AG04450 (cell line): ENCODE measurements at regions not wholly inside any gene's neighbourhood (a gene's known extent, or its start where the extent isn't known, plus 50 kb on each side); places are given as distances from the start of the nearest gene placed in this dataset.

Experiments
- CTCF ChIA-PET: fragments of 300-600, 350-600 bp; formaldehyde crosslinking; extraction: SDS; loops from one replicate; lab custom pipeline; 2022; ENCODE audit warnings: antibody characterized with exemption, inconsistent platforms; lab: Charles Lee
- POLR2A ChIA-PET: fragments of 350-600 bp; formaldehyde crosslinking; extraction: SDS; loops from one replicate; lab custom pipeline; 2021; ENCODE audit warnings: antibody characterized with exemption, inconsistent platforms; lab: Yijun Ruan, JAX
- DNase-seq: peaks from one replicate; pipeline ENCODE4 v3.0.0-alpha.2; 2011; ENCODE audit warnings: low read depth, low spot score
- H3K27ac ChIP-seq: one replicate; pipeline ENCODE4 v1.5.1; 2012; ENCODE audit warnings: low read depth, low read length, control low read depth
- H3K27me3 ChIP-seq: one replicate; pipeline ENCODE4 v1.6.0; 2012; ENCODE audit warnings: low read length; ENCODE audit not compliant: control insufficient read depth, insufficient read depth
- H3K4me3 ChIP-seq: 2 replicates; pipeline ENCODE4 v1.5.1; 2011; ENCODE audit warnings: mild to moderate bottlenecking, low read depth, low read length, control low read depth
- H3K9me3 ChIP-seq: 2 replicates; pipeline ENCODE4 v1.5.1; 2012; ENCODE audit warnings: low read length; ENCODE audit not compliant: control insufficient read depth, insufficient read depth
- TF ChIP-seq, protein P1 (sequence below): IDR thresholded peaks from 2 replicates; pipeline ENCODE4 v1.5.1; 2011; ENCODE audit warnings: low read depth, low read length, control low read depth, inconsistent platforms

DNA sequence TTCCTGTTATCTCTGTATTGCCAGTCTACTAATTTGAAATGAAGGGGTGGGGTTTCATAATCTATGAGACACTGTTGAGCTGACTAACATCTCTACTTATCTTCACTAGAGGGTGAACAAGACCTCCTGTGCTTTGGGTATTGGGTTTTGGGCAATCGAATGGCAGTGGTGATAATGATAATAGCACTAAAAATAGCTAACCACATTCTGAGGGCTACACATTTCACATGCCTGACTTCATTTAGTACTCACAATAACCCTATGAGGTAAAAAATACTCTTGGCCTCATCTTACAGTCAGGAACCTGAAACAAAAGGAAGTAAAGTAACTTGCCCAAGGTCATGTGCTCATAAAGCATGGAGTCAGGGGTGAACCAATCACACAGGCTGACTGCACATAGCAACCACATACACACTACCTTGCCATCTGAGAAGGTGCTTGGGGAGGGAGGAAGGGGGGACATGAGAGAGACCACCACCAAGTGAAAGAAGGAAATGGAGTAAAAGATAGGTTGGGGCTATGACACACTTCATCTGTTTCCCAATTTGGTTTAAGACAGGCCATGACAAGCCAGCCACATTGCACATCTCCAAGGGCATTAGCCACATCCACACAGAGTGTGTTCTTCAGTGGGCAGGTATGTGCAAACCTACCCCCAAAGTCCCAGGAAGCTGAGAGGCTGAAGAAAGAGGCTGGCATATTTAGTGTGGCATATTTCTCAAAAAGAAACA, 387.6 kb upstream of the DDI1 start:
- Histone ChIP-seq H3K4me3 (no peak overlapping the region), H3K9me3 (peaks cover 15% of the 10 kb centered on the region), H3K27ac (no peak overlapping the region), H3K27me3 (no peaks in the 10 kb centered on the region)
- no peak for DNase-seq
- ChIA-PET CTCF (no interaction called here), POLR2A (no interaction called here)
- TF ChIP-seq, protein P1, sequence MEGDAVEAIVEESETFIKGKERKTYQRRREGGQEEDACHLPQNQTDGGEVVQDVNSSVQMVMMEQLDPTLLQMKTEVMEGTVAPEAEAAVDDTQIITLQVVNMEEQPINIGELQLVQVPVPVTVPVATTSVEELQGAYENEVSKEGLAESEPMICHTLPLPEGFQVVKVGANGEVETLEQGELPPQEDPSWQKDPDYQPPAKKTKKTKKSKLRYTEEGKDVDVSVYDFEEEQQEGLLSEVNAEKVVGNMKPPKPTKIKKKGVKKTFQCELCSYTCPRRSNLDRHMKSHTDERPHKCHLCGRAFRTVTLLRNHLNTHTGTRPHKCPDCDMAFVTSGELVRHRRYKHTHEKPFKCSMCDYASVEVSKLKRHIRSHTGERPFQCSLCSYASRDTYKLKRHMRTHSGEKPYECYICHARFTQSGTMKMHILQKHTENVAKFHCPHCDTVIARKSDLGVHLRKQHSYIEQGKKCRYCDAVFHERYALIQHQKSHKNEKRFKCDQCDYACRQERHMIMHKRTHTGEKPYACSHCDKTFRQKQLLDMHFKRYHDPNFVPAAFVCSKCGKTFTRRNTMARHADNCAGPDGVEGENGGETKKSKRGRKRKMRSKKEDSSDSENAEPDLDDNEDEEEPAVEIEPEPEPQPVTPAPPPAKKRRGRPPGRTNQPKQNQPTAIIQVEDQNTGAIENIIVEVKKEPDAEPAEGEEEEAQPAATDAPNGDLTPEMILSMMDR = no peak

DNA sequence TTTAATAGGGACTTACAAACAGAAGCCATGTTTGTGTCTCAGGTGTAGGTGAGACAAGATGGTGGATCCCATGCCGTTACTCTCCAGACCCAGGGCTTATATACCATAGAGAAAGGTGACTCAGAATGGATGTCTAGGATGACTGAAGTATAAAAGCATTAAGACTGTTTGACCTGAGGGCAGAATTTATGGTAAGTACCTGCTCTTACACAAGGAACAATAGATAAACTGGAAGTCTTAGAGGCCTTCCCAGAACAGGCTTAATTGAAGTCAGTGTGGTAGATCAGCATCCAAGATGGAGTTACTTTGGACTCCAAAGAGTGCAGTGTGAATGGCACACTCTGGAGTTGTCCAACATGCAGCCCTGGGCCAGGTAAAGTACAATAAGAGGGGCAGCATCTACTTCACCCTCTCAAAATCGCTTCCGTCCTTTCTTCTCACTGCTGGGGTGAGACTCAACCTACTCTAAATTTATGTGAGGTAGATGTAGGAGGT, 387.0 kb upstream of the DDI1 start:
- ChIA-PET POLR2A (no interaction called here), CTCF (no interaction called here)
- Histone ChIP-seq H3K9me3 (peaks cover 15% of the 10 kb centered on the region), H3K27ac (no peak overlapping the region), H3K27me3 (no peaks in the 10 kb centered on the region), H3K4me3 (no peak overlapping the region)
- DNase-seq = no peak
- TF ChIP-seq, protein P1 = no peak

DNA sequence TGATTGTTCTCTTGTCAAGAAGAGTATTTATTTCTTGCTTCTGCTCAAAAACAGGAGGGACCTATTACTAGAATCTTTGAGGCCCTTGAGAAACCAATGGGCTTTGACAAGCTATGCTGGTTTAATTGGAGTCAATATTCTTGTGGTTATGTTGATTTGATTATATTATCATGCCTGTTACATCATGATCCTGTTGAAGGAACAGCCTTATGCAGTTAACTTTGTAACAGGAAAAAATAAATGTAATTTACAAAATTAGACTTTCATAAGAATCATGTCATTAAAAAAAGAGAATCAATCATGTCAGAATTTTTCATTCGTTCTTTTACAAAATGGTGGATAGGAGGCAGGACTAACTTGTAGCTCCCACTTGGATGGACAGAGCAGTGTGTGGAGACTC, 386.1 kb upstream of the DDI1 start:
- POLR2A ChIA-PET = no interaction called here
- TF ChIP-seq, protein P1 = no peak
- Histone ChIP-seq H3K27ac (no peak overlapping the region), H3K27me3 (no peaks in the 10 kb centered on the region), H3K9me3 (peaks cover 12% of the 10 kb centered on the region), H3K4me3 (no peak overlapping the region)
- CTCF ChIA-PET = no interaction called here
- no peak for DNase-seq

DNA sequence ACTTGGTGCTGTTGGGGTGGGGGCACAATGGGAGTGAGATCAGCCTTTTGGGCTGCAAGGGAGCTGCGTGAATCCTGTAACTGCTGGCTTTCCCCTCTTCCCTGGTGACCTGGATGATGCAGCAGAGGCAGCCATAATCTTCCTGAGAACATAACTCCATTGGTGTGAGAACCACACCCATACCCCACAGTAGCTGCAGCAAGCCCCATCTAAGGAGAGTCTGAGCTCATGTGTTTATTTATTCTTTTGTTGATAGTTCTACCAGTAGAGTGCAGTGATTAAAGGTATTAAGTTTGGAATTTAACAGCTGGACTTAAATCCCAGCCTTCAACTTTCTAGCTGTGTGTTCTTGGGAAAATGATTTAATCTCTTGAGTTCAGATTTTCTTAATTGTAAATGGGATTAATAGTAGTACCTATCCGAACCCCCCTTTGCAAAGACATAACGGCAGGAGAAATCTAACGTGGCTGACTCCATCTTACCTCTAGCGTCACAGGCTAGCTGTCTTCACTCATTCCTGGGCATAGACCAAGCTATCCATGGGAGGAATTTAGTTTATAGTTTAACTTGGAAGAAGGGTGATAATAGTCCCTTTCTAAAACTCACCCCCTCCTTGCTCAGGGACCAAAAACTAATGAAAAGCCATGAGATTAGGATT, 385.0 kb upstream of the DDI1 start:
- H3K27me3 ChIP-seq = no peaks in the 10 kb centered on the region
- ChIA-PET POLR2A (no interaction called here), CTCF (no interaction called here)
- peaks cover 12% of the 10 kb centered on the region for H3K9me3 ChIP-seq
- no peak overlapping the region for H3K27ac ChIP-seq
- H3K4me3 ChIP-seq = no peak overlapping the region
- no peak for DNase-seq
- TF ChIP-seq, protein P1 = no peak

DNA sequence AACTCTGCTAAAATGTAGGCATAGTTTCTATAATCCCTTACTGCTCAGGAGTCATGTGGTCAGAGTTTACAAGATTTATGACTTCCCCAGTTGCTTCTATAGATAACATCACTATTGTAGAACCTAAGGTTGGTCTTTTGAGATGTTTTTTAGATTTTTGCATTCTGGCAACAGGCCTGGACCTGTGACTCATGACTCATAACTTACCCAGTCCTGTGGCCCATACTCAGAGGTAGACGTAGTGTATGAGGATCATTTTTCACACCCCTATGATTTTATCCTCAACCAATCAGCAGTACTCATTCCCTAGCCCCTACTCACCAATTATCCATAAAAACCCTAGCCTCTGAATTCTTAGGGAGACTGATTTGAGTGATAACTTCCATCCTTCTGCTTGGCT, 384.4 kb upstream of the DDI1 start:
- ChIA-PET POLR2A (no interaction called here), CTCF (no interaction called here)
- TF ChIP-seq, protein P1 = no peak
- no peak for DNase-seq
- Histone ChIP-seq H3K27me3 (no peaks in the 10 kb centered on the region), H3K9me3 (peaks cover 12% of the 10 kb centered on the region), H3K4me3 (no peak overlapping the region), H3K27ac (no peak overlapping the region)
